SHP77 (cell line): ENCODE measurements at regions not wholly inside any gene's neighbourhood (a gene's known extent, or its start where the extent isn't known, plus 50 kb on each side); places are given as distances from the start of the nearest gene placed in this dataset.
"Not testable (repeated sequence)": the region's sequence is repeated elsewhere in the genome, so short reads cannot be mapped to it uniquely, and the experiment has no call there.

Experiments
- DNase-seq, 2 experiments: peaks; one replicate each; lab custom pipeline; 2025; lab: John Stamatoyannopoulos, UW

GRCh38 chr10:120755771-120756170 lies 95.4 kb upstream of the WDR11 start:
- no peak for DNase-seq

GRCh38 chr10:120760253-120760652 lies 90.9 kb upstream of the WDR11 start:
- DNase-seq: no peak

- no peak for DNase-seq
Measured at GRCh38 chr10:120761951-120762350, 89.2 kb upstream of the WDR11 start.

GRCh38 chr10:120765226-120765803 lies 85.8 kb upstream of the WDR11 start:
- DNase-seq: no peak

- no peak for DNase-seq
Measured at GRCh38 chr10:120768227-120768626, 82.9 kb upstream of the WDR11 start.

- DNase-seq: no peak
Measured at GRCh38 chr10:120770496-120770895, 80.7 kb upstream of the WDR11 start.

- no peak for DNase-seq
Measured at GRCh38 chr10:120776442-120776841, 74.7 kb upstream of the WDR11 start.

GRCh38 chr10:120782336-120782735 lies 68.8 kb upstream of the WDR11 start:
- no peak for DNase-seq

- no peak for DNase-seq
Measured at GRCh38 chr10:120783098-120783497, 68.1 kb upstream of the WDR11 start.

- no peak for DNase-seq
Measured at GRCh38 chr10:120783867-120784266, 67.3 kb upstream of the WDR11 start.

- DNase-seq: no peak
Measured at GRCh38 chr10:120788771-120789170, 62.4 kb upstream of the WDR11 start.

- no peak for DNase-seq
Measured at GRCh38 chr10:120789303-120790203, 61.6 kb upstream of the WDR11 start.

GRCh38 chr10:120791316-120791715 lies 59.8 kb upstream of the WDR11 start:
- no peak for DNase-seq

- no peak for DNase-seq
Measured at GRCh38 chr10:120793088-120793487, 58.1 kb upstream of the WDR11 start.

GRCh38 chr10:120794390-120794789 lies 56.8 kb upstream of the WDR11 start:
- no peak for DNase-seq

- not testable (repeated sequence) for DNase-seq
Measured at GRCh38 chr10:120798276-120798675, 52.9 kb upstream of the WDR11 start.

- DNase-seq: no peak
Measured at GRCh38 chr10:120799849-120800248, 51.3 kb upstream of the WDR11 start.

GRCh38 chr10:120800528-120801323 lies 50.4 kb upstream of the WDR11 start:
- DNase-seq: no peak
